Tibial nerve (tissue), 3 donors: ENCODE measurements at regions not wholly inside any gene's neighbourhood (a gene's known extent, or its start where the extent isn't known, plus 50 kb on each side); places are given as distances from the start of the nearest gene placed in this dataset.

ENCODE experiments used
- POLR2A ChIP-seq, 2 donors: fragments of 450-650 bp; IDR thresholded peaks; one replicate each; pipeline ENCODE4 v1.6.1; 2017; ENCODE audit warnings: antibody characterized with exemption in 2 of 2, mild to moderate bottlenecking in 2 of 2, moderate library complexity in 2 of 2
- TF ChIP-seq, protein P1 (sequence below), 5 experiments: fragments of 200-600 bp in 3 of 5; fragments of 450-650 bp in 2 of 5; sonication (generic) in 3 of 5; IDR thresholded peaks; one replicate each; pipeline ENCODE4 v1.5.1; 2016 to 2019; ENCODE audit warnings: antibody characterized with exemption in 5 of 5, mild to moderate bottlenecking in 3 of 5, moderate library complexity in 2 of 5

GRCh38 chr12:58347691-58348090, 406.3 kb downstream of the ATP23 start:
- TF ChIP-seq, protein P1, sequence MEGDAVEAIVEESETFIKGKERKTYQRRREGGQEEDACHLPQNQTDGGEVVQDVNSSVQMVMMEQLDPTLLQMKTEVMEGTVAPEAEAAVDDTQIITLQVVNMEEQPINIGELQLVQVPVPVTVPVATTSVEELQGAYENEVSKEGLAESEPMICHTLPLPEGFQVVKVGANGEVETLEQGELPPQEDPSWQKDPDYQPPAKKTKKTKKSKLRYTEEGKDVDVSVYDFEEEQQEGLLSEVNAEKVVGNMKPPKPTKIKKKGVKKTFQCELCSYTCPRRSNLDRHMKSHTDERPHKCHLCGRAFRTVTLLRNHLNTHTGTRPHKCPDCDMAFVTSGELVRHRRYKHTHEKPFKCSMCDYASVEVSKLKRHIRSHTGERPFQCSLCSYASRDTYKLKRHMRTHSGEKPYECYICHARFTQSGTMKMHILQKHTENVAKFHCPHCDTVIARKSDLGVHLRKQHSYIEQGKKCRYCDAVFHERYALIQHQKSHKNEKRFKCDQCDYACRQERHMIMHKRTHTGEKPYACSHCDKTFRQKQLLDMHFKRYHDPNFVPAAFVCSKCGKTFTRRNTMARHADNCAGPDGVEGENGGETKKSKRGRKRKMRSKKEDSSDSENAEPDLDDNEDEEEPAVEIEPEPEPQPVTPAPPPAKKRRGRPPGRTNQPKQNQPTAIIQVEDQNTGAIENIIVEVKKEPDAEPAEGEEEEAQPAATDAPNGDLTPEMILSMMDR (IDR thresholded peaks at IDR 0.05) = no peak
- TF ChIP-seq POLR2A (IDR thresholded peaks at IDR 0.05) = no peak
